VCaP (cell line): ENCODE measurements at regions not wholly inside any gene's neighbourhood (a gene's known extent, or its start where the extent isn't known, plus 50 kb on each side); places are given as distances from the start of the nearest gene placed in this dataset.

Source experiments
- H3K27ac ChIP-seq: fragments of 450-650 bp; 2 replicates; pipeline ENCODE4 v1.5.1; 2017
- TF ChIP-seq, protein P1 (sequence below): fragments of 450-650 bp; conservative IDR thresholded peaks from 2 replicates; pipeline ENCODE4 v1.5.1; 2017; ENCODE audit warnings: mild to moderate bottlenecking, moderate library complexity

DNA sequence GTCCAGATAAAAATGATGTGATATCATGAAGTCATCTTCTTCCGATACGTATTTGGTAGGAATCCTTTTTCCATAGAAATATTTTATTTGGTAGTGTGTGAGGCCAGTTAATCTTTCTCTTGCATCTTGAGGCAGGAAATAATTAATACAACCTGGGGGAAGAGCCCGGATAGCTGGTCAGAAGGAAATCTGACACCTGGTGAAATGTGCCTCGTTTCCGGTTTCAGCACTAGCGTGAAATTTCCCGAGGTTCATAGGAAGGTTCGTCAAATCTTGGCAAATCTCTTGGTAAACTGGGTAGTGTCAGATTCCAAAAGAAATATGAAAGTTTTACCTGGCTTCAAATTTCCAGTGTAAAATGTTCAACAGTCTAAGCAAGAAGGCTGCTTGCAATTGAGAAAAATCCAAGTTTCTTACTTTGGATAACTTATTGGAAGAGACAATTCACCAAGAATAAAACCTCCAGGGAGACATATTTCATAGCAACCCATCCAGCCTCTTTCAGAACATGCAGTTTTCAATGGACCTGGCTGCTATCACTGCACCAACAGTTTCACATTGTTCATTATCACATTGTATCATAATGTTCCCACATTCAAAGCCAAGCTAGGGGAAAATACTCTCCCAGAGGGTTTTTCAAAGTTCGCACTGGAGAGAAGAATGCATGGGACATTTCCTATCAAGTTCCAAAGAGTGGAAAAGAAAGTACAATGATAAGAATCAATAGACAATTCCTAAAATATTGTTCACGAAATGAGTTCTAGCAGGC is 454.5 kb upstream of the CITED2 start:
- TF ChIP-seq, protein P1, sequence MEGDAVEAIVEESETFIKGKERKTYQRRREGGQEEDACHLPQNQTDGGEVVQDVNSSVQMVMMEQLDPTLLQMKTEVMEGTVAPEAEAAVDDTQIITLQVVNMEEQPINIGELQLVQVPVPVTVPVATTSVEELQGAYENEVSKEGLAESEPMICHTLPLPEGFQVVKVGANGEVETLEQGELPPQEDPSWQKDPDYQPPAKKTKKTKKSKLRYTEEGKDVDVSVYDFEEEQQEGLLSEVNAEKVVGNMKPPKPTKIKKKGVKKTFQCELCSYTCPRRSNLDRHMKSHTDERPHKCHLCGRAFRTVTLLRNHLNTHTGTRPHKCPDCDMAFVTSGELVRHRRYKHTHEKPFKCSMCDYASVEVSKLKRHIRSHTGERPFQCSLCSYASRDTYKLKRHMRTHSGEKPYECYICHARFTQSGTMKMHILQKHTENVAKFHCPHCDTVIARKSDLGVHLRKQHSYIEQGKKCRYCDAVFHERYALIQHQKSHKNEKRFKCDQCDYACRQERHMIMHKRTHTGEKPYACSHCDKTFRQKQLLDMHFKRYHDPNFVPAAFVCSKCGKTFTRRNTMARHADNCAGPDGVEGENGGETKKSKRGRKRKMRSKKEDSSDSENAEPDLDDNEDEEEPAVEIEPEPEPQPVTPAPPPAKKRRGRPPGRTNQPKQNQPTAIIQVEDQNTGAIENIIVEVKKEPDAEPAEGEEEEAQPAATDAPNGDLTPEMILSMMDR = no peak
- no peak overlapping the region for H3K27ac ChIP-seq

DNA sequence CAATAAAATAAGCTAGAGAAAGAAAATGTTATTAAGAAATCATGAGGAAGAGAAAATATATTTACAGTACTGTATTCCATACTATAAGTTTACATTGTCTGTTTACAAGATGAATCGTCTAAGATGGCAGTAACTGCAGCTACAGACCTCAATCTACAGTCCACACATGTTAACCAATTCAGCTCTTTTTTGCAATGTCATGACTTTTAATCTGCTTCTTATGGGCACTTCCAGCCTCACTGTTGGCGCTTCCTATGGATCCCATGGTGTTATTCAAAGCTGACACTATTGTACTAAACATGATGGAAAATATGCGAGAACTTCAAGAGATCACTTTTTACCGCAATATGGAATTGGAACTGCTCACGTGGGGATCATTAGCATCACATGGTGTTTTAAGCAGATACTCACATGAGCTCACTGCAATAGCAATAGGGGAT is 451.5 kb upstream of the CITED2 start:
- no peak overlapping the region for H3K27ac ChIP-seq
- TF ChIP-seq, protein P1 = no peak

DNA sequence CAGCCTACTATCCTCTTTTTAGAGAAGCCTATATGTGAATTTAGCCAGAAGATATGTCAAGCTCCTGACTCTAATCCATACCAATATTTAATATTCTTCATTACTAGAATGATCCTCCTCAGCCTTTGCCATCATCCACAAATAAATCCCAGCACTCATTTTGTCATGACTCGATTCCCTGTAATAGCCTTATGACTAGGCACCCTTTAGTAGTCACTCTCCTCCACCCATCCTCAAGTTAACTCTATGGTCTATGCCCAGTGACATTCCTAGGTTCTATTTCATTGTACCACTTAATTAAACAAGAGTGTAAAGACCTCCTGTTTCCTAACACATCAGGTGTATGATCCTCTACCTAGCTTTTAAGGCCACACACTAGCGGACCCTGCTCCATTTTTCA is 450.4 kb upstream of the CITED2 start:
- TF ChIP-seq, protein P1 = no peak
- no peak overlapping the region for H3K27ac ChIP-seq

DNA sequence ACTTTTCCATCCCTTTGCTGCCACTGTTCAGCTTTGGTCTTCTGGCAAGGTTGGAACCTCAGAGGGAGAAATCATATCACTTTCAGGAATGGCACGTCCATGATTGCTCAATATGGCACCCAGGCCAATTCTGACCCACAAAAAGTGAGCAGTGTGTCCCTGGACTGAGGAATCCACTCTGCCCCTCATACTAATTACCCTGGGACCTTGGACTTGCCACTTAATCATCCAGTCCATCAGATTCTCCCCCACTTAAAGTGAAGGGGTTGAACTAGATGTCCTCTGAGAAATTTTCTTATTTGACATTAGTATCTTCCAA is 449.3 kb upstream of the CITED2 start:
- TF ChIP-seq, protein P1 = no peak
- no peak overlapping the region for H3K27ac ChIP-seq

DNA sequence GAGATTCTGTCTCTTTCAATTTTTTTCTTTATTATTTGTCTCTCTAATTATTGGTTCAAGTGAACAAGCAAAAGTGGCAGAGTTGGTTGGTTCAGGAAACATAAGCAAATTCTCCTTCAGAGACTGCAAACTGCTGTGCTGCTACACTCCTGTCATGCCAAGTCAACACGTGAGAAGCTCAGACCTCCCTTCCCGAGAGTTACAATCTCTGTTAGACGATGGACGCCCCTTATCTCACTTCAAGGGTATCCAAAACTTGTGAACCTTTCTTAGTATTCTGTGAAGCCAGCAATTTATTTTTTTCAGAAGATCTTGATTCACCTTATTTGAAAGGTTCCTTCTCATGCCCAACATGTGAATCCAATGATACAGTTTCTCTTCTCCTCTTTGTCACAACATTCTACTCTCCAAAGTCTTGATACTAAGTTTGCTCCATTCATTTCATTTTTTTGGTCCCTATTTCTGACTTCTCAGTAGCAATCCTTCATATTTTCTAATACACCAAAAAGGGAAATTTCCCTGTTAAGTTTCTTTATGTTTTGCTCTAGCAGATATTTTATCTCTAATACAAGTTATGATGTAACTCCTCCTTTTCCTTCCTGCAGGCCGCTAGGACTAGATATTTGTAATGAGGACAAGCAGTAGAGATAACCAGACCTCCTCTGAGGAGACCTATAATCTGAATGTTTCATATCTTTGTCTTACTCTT is 448.8 kb upstream of the CITED2 start:
- H3K27ac ChIP-seq = no peak overlapping the region
- TF ChIP-seq, protein P1 = no peak

DNA sequence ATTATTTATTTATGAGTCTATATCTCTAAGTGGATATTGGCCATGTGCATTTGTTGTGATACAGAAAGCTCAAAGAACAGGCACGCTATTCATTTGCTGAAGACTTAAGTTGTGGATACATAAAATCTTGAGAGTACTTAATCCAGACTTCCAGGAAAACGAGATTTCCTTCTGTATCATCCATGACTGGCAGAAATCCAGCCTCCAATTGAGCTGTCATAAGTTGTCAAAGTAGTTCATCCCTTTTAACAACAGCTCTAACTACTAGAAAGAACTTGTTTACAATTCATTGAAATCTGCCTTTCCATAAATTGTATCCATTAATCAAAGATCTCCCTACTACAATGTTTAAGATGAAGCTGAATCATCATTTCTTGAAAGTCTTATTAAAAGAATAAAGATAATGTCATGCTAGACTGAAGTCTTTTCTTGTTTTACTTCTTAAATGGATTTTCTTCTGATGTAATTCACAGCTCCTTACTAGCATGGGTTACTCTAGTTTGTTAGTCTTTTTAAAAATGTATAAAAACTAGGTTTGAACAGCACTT is 447.3 kb upstream of the CITED2 start:
- H3K27ac ChIP-seq = no peak overlapping the region

DNA sequence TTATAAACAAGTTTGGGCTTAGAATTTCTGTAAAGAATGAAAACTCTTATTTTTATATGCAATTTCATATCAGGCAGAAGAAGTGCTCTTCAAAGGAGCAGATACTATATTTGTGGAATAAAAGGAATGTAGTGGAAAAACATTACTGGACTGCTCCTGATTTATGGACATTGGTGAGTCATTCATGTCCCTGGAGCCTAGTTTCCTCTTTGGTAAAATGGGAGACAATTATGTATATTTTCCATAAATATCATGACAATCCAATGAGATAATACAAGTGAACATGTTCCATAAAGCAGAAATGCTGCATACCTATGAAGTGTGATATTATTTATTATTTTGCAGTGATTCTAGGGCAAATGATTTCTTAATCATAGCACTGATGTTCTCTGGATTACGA is 445.8 kb upstream of the CITED2 start:
- TF ChIP-seq, protein P1 = no peak
- H3K27ac ChIP-seq = no peak overlapping the region

More for the DNA sequence above, 447.3 kb upstream of the CITED2 start:
- TF ChIP-seq, protein P1 = no peak
